Non-pigmented ciliary epithelial cell (primary cell): ENCODE measurements at regions not wholly inside any gene's neighbourhood (a gene's known extent, or its start where the extent isn't known, plus 50 kb on each side); places are given as distances from the start of the nearest gene placed in this dataset.

Experiments
- DNase-seq: peaks from one replicate; pipeline ENCODE4 v3.0.0-alpha.2; 2010; ENCODE audit warnings: low read depth

DNA sequence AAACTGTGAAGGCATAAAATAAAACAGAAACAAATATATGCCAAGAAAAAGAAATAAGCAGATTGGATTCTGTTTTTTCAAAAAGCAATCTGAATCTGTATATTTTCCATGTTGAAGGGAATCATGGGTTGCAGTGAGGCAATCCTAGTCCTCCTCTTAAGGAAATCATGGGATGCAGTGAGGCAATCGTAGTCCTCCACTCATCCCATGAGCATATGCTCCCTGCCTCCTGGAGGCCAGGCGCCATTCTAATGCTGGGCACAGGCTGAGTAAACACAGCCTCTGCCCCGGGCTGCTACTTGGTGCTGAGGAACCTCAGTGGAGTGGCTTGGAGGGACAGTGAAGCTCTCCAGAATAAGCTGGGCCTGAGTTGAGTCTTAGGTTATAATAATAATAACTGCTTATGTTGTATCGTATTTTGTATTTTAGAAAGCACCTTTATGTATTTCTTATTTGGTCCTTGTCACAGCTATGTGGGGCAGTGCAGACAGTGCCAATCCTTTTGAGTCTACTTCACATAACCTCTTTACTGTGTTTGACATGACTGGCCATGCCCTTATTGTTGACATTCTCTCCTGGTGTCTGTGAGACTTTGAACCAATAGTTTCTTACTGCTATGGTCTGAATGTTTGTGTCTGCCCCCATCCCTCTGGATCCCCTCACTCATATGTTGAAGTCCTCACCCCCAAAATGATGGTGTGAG is 56.6 kb upstream of the CITED2 start:
- no peak for DNase-seq

DNA sequence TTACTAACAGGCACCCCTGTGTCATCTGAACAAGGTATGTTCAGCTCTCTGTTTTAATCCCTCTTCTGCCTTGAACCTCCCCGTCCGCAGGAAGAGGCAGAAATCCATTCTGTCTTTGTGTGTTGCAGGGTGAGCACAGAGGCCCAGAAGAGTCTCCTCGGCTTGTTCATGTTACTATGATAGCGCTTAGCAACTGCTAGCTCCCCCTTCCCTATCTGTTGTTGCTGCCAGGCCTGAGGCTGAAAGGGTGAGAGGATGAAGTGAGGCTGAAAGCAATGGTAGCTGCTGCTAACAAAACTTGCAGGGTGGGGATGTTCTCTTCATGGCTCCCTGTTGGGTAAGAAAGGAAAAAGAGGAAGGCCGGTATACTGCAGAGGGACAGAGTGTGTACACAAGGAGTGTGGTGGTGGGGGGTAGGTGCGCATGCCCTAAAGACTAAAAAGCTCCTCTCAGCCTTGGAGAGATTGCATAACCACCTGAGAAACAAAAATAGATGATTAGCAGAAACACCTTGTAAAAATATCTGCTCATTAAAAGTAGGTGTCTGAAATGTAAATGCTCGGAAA is 55.2 kb upstream of the CITED2 start:
- DNase-seq = no peak

DNA sequence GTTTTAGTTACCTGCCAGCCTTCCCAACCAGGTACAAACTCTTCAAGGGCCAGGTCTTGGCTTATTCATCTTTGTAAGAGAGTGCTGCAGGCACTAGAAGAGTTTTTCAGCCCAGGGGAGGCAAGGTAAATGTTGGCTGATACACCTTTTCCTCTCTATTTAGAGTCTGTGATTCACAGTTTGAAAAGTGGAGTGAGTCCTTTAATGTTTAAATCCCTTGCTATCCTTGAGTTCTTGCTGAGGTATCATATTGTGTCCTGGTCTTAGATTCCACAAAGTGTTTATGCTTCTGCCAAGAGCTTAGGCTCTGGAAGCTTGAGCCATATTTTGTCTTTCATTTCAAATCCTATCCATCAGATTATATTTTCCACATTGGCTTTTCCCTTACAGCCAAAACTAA is 52.8 kb upstream of the CITED2 start:
- no peak for DNase-seq

DNA sequence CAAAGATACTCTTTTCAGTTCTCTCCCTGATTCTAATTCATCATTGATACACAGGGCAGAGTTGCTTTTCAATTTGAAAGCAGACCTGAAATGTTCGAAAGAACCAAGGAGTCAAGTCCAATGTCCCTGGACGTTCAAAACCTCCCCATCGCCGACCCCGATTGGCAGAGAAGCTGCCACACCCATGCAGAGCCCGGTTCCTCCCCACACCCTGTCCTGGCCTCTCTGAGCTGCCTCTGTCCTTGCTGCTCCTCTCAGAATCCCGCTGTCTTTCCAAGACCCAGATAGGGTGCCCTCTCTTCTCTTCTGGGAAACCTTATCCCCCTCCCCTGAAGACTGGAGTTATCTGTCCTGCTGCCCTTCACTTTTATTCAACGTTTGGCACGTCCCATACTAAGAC is 52.3 kb upstream of the CITED2 start:
- no peak for DNase-seq

DNA sequence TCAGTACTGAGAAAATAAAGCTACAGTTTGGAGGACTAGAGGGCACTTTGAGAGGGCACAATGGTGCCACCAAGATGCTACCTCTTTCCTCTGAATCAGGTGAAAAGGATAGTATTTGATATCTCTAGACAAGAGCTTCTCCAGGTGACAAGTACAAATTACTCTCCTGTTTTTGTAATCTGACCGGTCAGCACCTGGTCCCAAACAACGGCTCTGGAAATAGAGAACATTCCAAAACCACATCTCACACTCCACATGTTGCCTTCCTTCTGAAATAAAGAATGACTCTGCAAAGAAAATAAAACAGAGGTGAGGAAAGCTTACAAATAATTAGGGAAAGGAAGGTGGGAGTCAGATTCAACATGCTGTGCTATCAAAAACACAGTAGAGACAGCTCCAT is 51.3 kb upstream of the CITED2 start:
- no peak for DNase-seq

DNA sequence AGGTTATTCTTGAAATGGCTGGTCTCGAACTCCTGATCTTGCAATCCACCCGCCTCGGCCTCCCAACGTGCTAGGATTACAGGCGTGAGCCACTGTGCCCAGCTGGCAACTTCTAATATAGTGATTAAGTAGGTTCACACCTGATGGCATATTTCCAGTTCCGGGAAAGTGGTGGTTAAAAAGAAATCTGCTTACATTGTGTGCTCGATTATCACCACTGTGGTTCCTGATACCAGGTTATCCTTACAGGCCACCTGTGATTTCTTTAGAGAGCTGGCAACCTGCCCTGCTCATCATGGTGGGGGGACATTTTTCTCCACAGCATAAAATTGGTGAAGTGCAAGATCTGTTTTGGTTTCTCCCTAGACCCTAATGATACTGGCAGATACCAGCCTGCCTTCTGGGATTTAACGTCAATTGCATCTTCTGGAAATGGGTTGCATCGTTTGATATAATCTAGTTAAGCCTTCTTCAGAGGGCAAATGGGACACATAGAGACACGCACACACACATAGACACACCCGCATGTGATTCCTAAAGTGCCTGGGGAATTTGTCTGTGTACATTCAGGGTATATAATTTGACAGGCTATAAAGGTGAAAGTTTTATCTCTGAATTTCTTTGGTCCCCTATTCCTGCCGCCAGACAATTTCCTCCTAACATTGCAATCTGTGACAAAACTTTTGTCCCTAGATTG is 49.7 kb upstream of the CITED2 start:
- no peak for DNase-seq
